GM12872 (cell line): ENCODE measurements at regions not wholly inside any gene's neighbourhood (a gene's known extent, or its start where the extent isn't known, plus 50 kb on each side); places are given as distances from the start of the nearest gene placed in this dataset.

Experiments
- CTCF ChIP-seq: IDR thresholded peaks from 3 replicates; pipeline ENCODE4 v1.5.1; 2011; ENCODE audit warnings: low read depth, mild to moderate bottlenecking, low read length, moderate library complexity; ENCODE audit not compliant: insufficient read depth

- no peak for TF ChIP-seq CTCF
Measured at GRCh38 chr17:11035681-11036080, 197.8 kb upstream of the PIRT start.

GRCh38 chr17:11031787-11032186, 193.9 kb upstream of the PIRT start:
- peak; percentile 39; the same call in 1 of the 3 replicates for TF ChIP-seq CTCF

- TF ChIP-seq CTCF = no peak
Measured at GRCh38 chr17:11029791-11030190, 191.9 kb upstream of the PIRT start.

- TF ChIP-seq CTCF = no peak
Measured at GRCh38 chr17:11028349-11028748, 190.5 kb upstream of the PIRT start.

- TF ChIP-seq CTCF = no peak
Measured at GRCh38 chr17:11026903-11027302, 189.0 kb upstream of the PIRT start.

- no peak for TF ChIP-seq CTCF
Measured at GRCh38 chr17:11023639-11024479, 186.0 kb upstream of the PIRT start.

GRCh38 chr17:11006530-11006929, 168.6 kb upstream of the PIRT start:
- TF ChIP-seq CTCF = no peak
